ENCODE measurements at regions not wholly inside any gene's neighbourhood (a gene's known extent, or its start where the extent isn't known, plus 50 kb on each side); places are given as distances from the start of the nearest gene placed in this dataset.

DNA sequence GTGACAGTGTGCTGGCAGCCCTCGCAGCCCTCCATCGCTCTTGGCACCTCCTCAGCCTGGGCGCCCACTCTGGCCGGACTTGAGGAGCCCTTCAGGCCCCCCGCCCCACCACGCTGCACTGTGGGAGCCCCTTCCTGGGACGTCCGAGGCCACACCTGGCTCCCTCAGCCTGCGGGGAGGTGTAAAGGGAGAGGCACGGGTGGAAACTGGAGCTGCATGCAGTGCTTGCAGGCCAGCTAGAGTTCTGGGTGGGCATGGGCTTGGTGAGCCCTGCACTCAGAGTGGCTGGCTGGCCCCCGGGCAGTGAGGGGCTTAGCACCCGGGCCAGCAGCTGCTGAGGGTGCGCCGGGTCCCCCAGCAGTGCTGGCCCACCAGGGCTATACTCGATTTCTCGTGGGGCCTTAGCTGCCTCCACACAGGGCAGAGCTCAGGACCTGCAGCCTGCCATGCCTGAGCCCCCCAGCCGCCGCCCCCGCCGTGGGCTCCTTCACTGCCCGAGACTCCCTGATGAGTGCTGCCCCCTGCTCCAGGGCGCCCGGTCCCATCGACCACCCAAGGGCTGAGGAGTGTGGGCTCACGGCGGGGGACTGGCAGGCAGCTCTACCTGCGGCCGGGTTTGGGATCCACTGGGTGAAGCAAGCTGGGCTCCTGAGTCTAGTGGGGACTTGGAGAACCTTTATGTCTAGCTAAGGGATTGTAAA, 1672.7 kb upstream of the PCDH7 start:
- TF ChIP-seq, protein P1, sequence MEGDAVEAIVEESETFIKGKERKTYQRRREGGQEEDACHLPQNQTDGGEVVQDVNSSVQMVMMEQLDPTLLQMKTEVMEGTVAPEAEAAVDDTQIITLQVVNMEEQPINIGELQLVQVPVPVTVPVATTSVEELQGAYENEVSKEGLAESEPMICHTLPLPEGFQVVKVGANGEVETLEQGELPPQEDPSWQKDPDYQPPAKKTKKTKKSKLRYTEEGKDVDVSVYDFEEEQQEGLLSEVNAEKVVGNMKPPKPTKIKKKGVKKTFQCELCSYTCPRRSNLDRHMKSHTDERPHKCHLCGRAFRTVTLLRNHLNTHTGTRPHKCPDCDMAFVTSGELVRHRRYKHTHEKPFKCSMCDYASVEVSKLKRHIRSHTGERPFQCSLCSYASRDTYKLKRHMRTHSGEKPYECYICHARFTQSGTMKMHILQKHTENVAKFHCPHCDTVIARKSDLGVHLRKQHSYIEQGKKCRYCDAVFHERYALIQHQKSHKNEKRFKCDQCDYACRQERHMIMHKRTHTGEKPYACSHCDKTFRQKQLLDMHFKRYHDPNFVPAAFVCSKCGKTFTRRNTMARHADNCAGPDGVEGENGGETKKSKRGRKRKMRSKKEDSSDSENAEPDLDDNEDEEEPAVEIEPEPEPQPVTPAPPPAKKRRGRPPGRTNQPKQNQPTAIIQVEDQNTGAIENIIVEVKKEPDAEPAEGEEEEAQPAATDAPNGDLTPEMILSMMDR (IDR thresholded peaks at IDR 0.05) = no peak
- no peak for TF ChIP-seq POLR2A (IDR thresholded peaks at IDR 0.05)
